AG10803 (cell line): ENCODE measurements at regions not wholly inside any gene's neighbourhood (a gene's known extent, or its start where the extent isn't known, plus 50 kb on each side); places are given as distances from the start of the nearest gene placed in this dataset.

Experiments
- DNase-seq: peaks from one replicate; pipeline ENCODE4 v3.0.0; 2010; ENCODE audit warnings: low read depth
- H3K4me3 ChIP-seq: 2 replicates; pipeline ENCODE4 v1.5.1; 2011; ENCODE audit warnings: mild to moderate bottlenecking, low read length, control low read depth
- CTCF ChIP-seq: conservative IDR thresholded peaks from 2 replicates; pipeline ENCODE4 v1.5.1; 2011; ENCODE audit warnings: mild to moderate bottlenecking, low read length, control low read depth, inconsistent platforms

GRCh38 chr3:82999777-83000176 is 1238.3 kb upstream of the GBE1 start:
- no peak for TF ChIP-seq CTCF
- no peak for DNase-seq

GRCh38 chr3:82978368-82978767 is 1216.9 kb upstream of the GBE1 start:
- no peak for DNase-seq
- H3K4me3 ChIP-seq, result no peak overlapping the region
- TF ChIP-seq CTCF, result no peak

More at GRCh38 chr3:82999777-83000176, 1238.3 kb upstream of the GBE1 start:
- H3K4me3 ChIP-seq, result no peak overlapping the region

- no peak overlapping the region for H3K4me3 ChIP-seq
- TF ChIP-seq CTCF, result no peak
- no peak for DNase-seq
These were observed 1216.4 kb upstream of the GBE1 start for GRCh38 chr3:82977871-82978270.

GRCh38 chr3:82973791-82974190 is 1212.3 kb upstream of the GBE1 start:
- no peak for TF ChIP-seq CTCF
- no peak for DNase-seq
- H3K4me3 ChIP-seq, result no peak overlapping the region

- TF ChIP-seq CTCF, result no peak
- DNase-seq, result no peak
- H3K4me3 ChIP-seq, result no peak overlapping the region
These were observed 1198.9 kb upstream of the GBE1 start for GRCh38 chr3:82960379-82960778.

GRCh38 chr3:82957696-82958095 is 1196.3 kb upstream of the GBE1 start:
- TF ChIP-seq CTCF, result no peak
- H3K4me3 ChIP-seq, result no peak overlapping the region

GRCh38 chr3:82957079-82957478 is 1195.6 kb upstream of the GBE1 start:
- no peak for DNase-seq
- TF ChIP-seq CTCF, result no peak
- H3K4me3 ChIP-seq, result no peak overlapping the region

More at GRCh38 chr3:82957696-82958095, 1196.3 kb upstream of the GBE1 start:
- DNase-seq, result no peak
